ENCODE measurements at regions not wholly inside any gene's neighbourhood (a gene's known extent, or its start where the extent isn't known, plus 50 kb on each side); places are given as distances from the start of the nearest gene placed in this dataset.

DNA sequence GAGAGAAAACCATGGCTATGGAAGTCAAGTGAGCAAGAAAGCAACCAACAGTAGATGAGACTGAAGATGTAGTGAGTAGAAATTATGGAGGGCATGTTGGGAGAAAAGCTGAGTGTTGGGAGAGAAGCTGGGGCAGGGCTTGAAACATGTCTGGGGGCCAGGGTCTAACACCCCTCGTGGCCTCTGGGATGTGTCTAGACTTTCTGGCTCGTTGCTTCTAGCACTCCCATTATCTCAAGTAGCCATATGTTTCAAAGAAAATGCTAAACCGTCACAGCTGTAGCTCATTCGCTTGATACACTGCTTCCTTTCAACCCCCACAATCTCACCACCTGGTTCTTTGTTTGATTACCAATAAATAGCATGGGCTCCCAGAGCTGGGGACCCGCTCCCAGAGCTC, 83.8 kb upstream of the BCHE start (continued):
- no peak for TF ChIP-seq CEBPZ (IDR thresholded peaks at IDR 0.05; ENCODE audit: borderline replicate concordance, low read depth, low read length)
- TF ChIP-seq, protein P1, sequence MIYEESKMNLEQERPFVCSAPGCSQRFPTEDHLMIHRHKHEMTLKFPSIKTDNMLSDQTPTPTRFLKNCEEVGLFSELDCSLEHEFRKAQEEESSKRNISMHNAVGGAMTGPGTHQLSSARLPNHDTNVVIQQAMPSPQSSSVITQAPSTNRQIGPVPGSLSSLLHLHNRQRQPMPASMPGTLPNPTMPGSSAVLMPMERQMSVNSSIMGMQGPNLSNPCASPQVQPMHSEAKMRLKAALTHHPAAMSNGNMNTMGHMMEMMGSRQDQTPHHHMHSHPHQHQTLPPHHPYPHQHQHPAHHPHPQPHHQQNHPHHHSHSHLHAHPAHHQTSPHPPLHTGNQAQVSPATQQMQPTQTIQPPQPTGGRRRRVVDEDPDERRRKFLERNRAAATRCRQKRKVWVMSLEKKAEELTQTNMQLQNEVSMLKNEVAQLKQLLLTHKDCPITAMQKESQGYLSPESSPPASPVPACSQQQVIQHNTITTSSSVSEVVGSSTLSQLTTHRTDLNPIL (CRISPR knock-in tag; IDR thresholded peaks at IDR 0.05): no peak
- TF ChIP-seq, protein P2, sequence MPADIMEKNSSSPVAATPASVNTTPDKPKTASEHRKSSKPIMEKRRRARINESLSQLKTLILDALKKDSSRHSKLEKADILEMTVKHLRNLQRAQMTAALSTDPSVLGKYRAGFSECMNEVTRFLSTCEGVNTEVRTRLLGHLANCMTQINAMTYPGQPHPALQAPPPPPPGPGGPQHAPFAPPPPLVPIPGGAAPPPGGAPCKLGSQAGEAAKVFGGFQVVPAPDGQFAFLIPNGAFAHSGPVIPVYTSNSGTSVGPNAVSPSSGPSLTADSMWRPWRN (IDR thresholded peaks at IDR 0.05; ENCODE audit: low read depth): no peak
- TF ChIP-seq SAP30 (IDR thresholded peaks at IDR 0.05; ENCODE audit: borderline replicate concordance, insufficient read depth, low read depth, low read length, poor library complexity, severe bottlenecking): no peak
- TF ChIP-seq ZBTB17 (CRISPR knock-in tag; IDR thresholded peaks at IDR 0.05): 0 out of 2 replicates have a peak, but pooled peaks have one; percentile 63
- TF ChIP-seq ELF1 (tag; IDR thresholded peaks at IDR 0.05): no peak
- no peak for TF ChIP-seq DNMT1 (IDR thresholded peaks at IDR 0.05)
- TF ChIP-seq U2AF2 (optimal IDR thresholded peaks at IDR 0.05; ENCODE audit: low read depth, low read length): no peak
- TF ChIP-seq ZNF695 (CRISPR knock-in tag; IDR thresholded peaks at IDR 0.05): no peak
- TF ChIP-seq KAT8 (IDR thresholded peaks at IDR 0.05; ENCODE audit: low read depth): no peak
- no peak for TF ChIP-seq ZNF408 (CRISPR knock-in tag; IDR thresholded peaks at IDR 0.05; ENCODE audit: low read depth)
- TF ChIP-seq ZEB2 (IDR thresholded peaks at IDR 0.05): no peak
- TF ChIP-seq ZNF280A (IDR thresholded peaks at IDR 0.05; ENCODE audit: low read depth, partially characterized antibody): no peak
- peak; percentile 85 for TF ChIP-seq NCOR1 (IDR thresholded peaks at IDR 0.05)
- no peak for TF ChIP-seq ZFP30 (CRISPR knock-in tag; IDR thresholded peaks at IDR 0.05; ENCODE audit: borderline replicate concordance)
- peak; percentile 57 for TF ChIP-seq PRDM10 (IDR thresholded peaks at IDR 0.05; ENCODE audit: partially characterized antibody)
- no peak for TF ChIP-seq ZBTB26 (CRISPR knock-in tag; IDR thresholded peaks at IDR 0.05)

Data from K562 (cell line).